C4-2B (cell line): ENCODE measurements at regions not wholly inside any gene's neighbourhood (a gene's known extent, or its start where the extent isn't known, plus 50 kb on each side); places are given as distances from the start of the nearest gene placed in this dataset.

Source experiments
- ZFX ChIP-seq: fragments of 450-650 bp; IDR thresholded peaks from 2 replicates; pipeline ENCODE4 v1.6.1; 2017
- TF ChIP-seq, protein P1 (sequence below): fragments of 450-650 bp; conservative IDR thresholded peaks from 2 replicates; pipeline ENCODE4 v1.5.1; 2017; ENCODE audit warnings: mild to moderate bottlenecking

DNA sequence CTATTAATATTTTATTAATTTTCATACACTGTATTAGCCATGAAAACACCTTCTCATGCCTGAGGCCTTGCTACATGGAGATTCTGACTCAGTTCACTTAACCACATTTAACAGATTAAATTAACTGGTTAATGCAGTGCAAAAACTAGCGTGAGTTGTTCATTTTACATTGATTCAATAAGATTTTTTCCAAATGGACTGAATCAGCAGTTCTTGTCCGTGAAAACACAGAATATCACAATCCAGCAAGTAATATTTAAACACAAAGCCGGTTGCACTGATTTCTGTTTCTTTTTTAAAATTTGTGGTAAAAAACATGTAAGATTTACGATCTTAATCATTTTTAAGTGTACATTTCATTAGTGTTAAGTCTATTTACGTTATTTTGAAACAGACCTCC lies 118.2 kb upstream of the THUMPD2 start:
- TF ChIP-seq, protein P1, sequence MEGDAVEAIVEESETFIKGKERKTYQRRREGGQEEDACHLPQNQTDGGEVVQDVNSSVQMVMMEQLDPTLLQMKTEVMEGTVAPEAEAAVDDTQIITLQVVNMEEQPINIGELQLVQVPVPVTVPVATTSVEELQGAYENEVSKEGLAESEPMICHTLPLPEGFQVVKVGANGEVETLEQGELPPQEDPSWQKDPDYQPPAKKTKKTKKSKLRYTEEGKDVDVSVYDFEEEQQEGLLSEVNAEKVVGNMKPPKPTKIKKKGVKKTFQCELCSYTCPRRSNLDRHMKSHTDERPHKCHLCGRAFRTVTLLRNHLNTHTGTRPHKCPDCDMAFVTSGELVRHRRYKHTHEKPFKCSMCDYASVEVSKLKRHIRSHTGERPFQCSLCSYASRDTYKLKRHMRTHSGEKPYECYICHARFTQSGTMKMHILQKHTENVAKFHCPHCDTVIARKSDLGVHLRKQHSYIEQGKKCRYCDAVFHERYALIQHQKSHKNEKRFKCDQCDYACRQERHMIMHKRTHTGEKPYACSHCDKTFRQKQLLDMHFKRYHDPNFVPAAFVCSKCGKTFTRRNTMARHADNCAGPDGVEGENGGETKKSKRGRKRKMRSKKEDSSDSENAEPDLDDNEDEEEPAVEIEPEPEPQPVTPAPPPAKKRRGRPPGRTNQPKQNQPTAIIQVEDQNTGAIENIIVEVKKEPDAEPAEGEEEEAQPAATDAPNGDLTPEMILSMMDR = no peak
- TF ChIP-seq ZFX = no peak
